NCI-H1436 (cell line): ENCODE measurements at regions not wholly inside any gene's neighbourhood (a gene's known extent, or its start where the extent isn't known, plus 50 kb on each side); places are given as distances from the start of the nearest gene placed in this dataset.

Experiments used
- DNase-seq: peaks from one replicate; lab custom pipeline; 2025; lab: John Stamatoyannopoulos, UW

- DNase-seq, result no peak
Measured at GRCh38 chr6:140594806-140595128, 1220.3 kb upstream of the CITED2 start.

GRCh38 chr6:140592877-140593276 lies 1218.4 kb upstream of the CITED2 start:
- no peak for DNase-seq

GRCh38 chr6:140590641-140591040 lies 1216.2 kb upstream of the CITED2 start:
- no peak for DNase-seq

- no peak for DNase-seq
Measured at GRCh38 chr6:140586426-140587061, 1212.1 kb upstream of the CITED2 start.

- DNase-seq, result no peak
Measured at GRCh38 chr6:140581601-140582000, 1207.2 kb upstream of the CITED2 start.

- DNase-seq, result no peak
Measured at GRCh38 chr6:140579918-140580317, 1205.5 kb upstream of the CITED2 start.

- DNase-seq, result no peak
Measured at GRCh38 chr6:140576004-140576555, 1201.6 kb upstream of the CITED2 start.

- DNase-seq, result no peak
Measured at GRCh38 chr6:140572867-140573266, 1198.4 kb upstream of the CITED2 start.

GRCh38 chr6:140572129-140572528 lies 1197.7 kb upstream of the CITED2 start:
- DNase-seq, result no peak

- no peak for DNase-seq
Measured at GRCh38 chr6:140571145-140571544, 1196.7 kb upstream of the CITED2 start.

GRCh38 chr6:140567466-140567865 lies 1193.0 kb upstream of the CITED2 start:
- DNase-seq, result no peak

- no peak for DNase-seq
Measured at GRCh38 chr6:140566781-140567277, 1192.4 kb upstream of the CITED2 start.

- no peak for DNase-seq
Measured at GRCh38 chr6:140563728-140564127, 1189.3 kb upstream of the CITED2 start.

GRCh38 chr6:140561701-140562100 lies 1187.3 kb upstream of the CITED2 start:
- no peak for DNase-seq

- DNase-seq, result no peak
Measured at GRCh38 chr6:140560671-140561070, 1186.2 kb upstream of the CITED2 start.

GRCh38 chr6:140559458-140559857 lies 1185.0 kb upstream of the CITED2 start:
- no peak for DNase-seq

- no peak for DNase-seq
Measured at GRCh38 chr6:140554421-140554820, 1180.0 kb upstream of the CITED2 start.

- DNase-seq, result no peak
Measured at GRCh38 chr6:140548366-140548765, 1173.9 kb upstream of the CITED2 start.

- DNase-seq, result no peak
Measured at GRCh38 chr6:140546640-140547039, 1172.2 kb upstream of the CITED2 start.

- DNase-seq, result no peak
Measured at GRCh38 chr6:140544431-140544830, 1170.0 kb upstream of the CITED2 start.

GRCh38 chr6:140542863-140543262 lies 1168.4 kb upstream of the CITED2 start:
- DNase-seq, result no peak

- no peak for DNase-seq
Measured at GRCh38 chr6:140541288-140541687, 1166.8 kb upstream of the CITED2 start.

- no peak for DNase-seq
Measured at GRCh38 chr6:140540743-140541142, 1166.3 kb upstream of the CITED2 start.

- no peak for DNase-seq
Measured at GRCh38 chr6:140538926-140539325, 1164.5 kb upstream of the CITED2 start.
